Right lobe of liver (tissue), 6 donors: ENCODE measurements at regions not wholly inside any gene's neighbourhood (a gene's known extent, or its start where the extent isn't known, plus 50 kb on each side); places are given as distances from the start of the nearest gene placed in this dataset.

Source experiments
- ATAC-seq, 4 donors: fragments of 200-7000 bp; cut with Tn5 transposase; one replicate each; pipeline ENCODE4 v1.9.1; 2020; ENCODE audit warnings: mild to moderate bottlenecking in 4 of 4, moderate library complexity in 4 of 4
- DNase-seq, 3 donors: peaks; one replicate each; pipeline ENCODE4 v3.0.0-alpha.2; 2020
- H3K27ac ChIP-seq, 3 donors: fragments of 200-600 bp; one replicate each; pipeline ENCODE4 v1.8.0; 2022
- H3K27me3 ChIP-seq, 2 donors: fragments of 200-600 bp; one replicate each; pipeline ENCODE4 v1.8.0; 2022
- H3K36me3 ChIP-seq, 4 donors: fragments of 200-600 bp; sonication (generic) in 1 of 4; one replicate each; pipeline versions ENCODE4 v1.5.1 to v1.8.0; 2017 to 2022; ENCODE audit warnings: control low read depth in 1 of 4
- H3K4me1 ChIP-seq, 4 donors: fragments of 200-600 bp; sonication (generic) in 1 of 4; one replicate each; pipeline versions ENCODE4 v1.5.1 to v1.8.0; 2017 to 2022; ENCODE audit warnings: control low read depth in 1 of 4
- H3K4me3 ChIP-seq, 3 donors: fragments of 200-600 bp; one replicate each; pipeline ENCODE4 v1.8.0; 2022
- H3K9me3 ChIP-seq, 4 donors: fragments of 200-600 bp; sonication (generic) in 1 of 4; one replicate each; pipeline versions ENCODE4 v1.5.1 to v1.8.0; 2017 to 2022; ENCODE audit warnings: control low read depth in 1 of 4
- CTCF ChIP-seq, 4 donors: fragments of 200-600 bp in 3 of 4; fragments of 450-650 bp in 1 of 4; IDR thresholded peaks; one replicate each; pipeline versions ENCODE4 v1.5.1 to v1.8.0; 2016 to 2022; ENCODE audit warnings: antibody characterized with exemption in 4 of 4, mild to moderate bottlenecking in 2 of 4
- POLR2A ChIP-seq: fragments of 450-650 bp; IDR thresholded peaks from one replicate; pipeline ENCODE4 v1.6.1; 2017; ENCODE audit warnings: antibody characterized with exemption, mild to moderate bottlenecking
- WGBS: methylation state at CpG from one replicate; pipeline ENCODE4 v1.1.6; 2018; ENCODE audit warnings: low coverage, low lambda C conversion rate; ENCODE audit not compliant: insufficient coverage; ENCODE audit errors: missing lambda C conversion rate; 5-methylcytosine and 5-hydroxymethylcytosine counted together
- intact Hi-C, 2 donors: fragments of 100-400 bp; cut with DNase I; formaldehyde crosslinking; loops; one replicate each; pipeline versions ENCODE4 v1.11.2 to v1.14.1; 2022
- donor health status: DM: no; HTN: yes; CAD: no.
- donor health status: DM: no; HTN: no; CAD: no.
- donor health status: DM: no; HTN: no; CAD: no.
- donor health status: DM: no; HTN: yes; CAD: no.
- donor health status: DM: no; HTN: yes; CAD: no.

DNA sequence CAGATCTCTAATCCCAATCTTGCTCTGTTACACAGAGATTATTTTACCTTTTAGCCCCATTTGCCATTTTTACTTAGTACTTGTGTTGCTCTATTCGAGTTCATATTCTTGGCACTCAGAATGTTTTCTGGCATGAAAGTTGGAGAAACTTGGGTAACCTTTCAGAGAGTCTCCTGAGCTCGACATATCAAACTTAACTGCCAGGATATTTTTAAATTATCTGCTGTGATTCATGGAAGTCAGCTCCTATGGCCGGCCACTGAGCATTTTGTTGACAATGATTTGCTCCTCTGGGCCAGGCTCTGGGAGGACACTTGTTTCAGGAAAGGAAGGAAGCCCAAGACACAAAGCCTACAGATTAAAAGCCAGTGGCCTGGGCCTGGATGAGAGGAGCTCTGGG is 396.7 kb downstream of the TNS3 start:
- DNase-seq = no peak
- H3K36me3 ChIP-seq = no peaks in the 10 kb centered on the region
- no peak overlapping the region for H3K27ac ChIP-seq
- TF ChIP-seq POLR2A (no peak), CTCF (IDR thresholded peaks at IDR 0.05) (no peak)
- no peak for ATAC-seq
- no peak overlapping the region for H3K4me3 ChIP-seq
- H3K4me1 ChIP-seq = peaks cover 0 to 33% (median 18%) of the 10 kb centered on the region in 4 donors
- intact Hi-C loops = no loop called here
- 50% methylated on average over 3 of the region's 3 CpGs for WGBS
- H3K9me3 ChIP-seq = no peaks in the 10 kb centered on the region
- H3K27me3 ChIP-seq = no peaks in the 10 kb centered on the region

- H3K4me1 ChIP-seq = peaks cover 0 to 37% (median 19%) of the 10 kb centered on the region in 4 donors
- H3K4me3 ChIP-seq = no peak overlapping the region
- no peaks in the 10 kb centered on the region for H3K36me3 ChIP-seq
- intact Hi-C loops = no loop called here
- peak in 1 of 3 donors; percentile 58 for DNase-seq
- H3K27ac ChIP-seq = no peak overlapping the region
- no peak for ATAC-seq
- no peaks in the 10 kb centered on the region for H3K27me3 ChIP-seq
- whole genome bisulfite sequencing = 61% methylated on average over 9 of the region's 12 CpGs
- TF ChIP-seq CTCF (IDR thresholded peaks at IDR 0.05) = no peak
- no peak for TF ChIP-seq POLR2A
- H3K9me3 ChIP-seq = no peaks in the 10 kb centered on the region
These were observed 397.9 kb downstream of the TNS3 start for GRCh38 chr7:47183862-47184590.

- peak; percentile 26 to 75 (median 69) for DNase-seq
- Histone ChIP-seq H3K27ac (peak overlapping the region in 2 of 3 donors; percentile 28 to 37), H3K27me3 (no peaks in the 10 kb centered on the region), H3K4me3 (no peak overlapping the region), H3K9me3 (no peaks in the 10 kb centered on the region), H3K4me1 (peaks cover 0 to 37% (median 19%) of the 10 kb centered on the region in 4 donors), H3K36me3 (no peaks in the 10 kb centered on the region)
- intact Hi-C loops = no loop called here
- WGBS = 36% methylated on average over 3 of the region's 4 CpGs
- TF ChIP-seq CTCF (IDR thresholded peaks at IDR 0.05) = no peak
- no peak for TF ChIP-seq POLR2A
- ATAC-seq = peak; percentile 86 to 95 (median 88)
These were observed 400.1 kb downstream of the TNS3 start for GRCh38 chr7:47181746-47182361.

GRCh38 chr7:47180516-47180826 is 401.4 kb downstream of the TNS3 start:
- H3K4me3 ChIP-seq = no peak overlapping the region
- intact Hi-C loops = no loop called here
- H3K36me3 ChIP-seq = no peaks in the 10 kb centered on the region
- no peaks in the 10 kb centered on the region for H3K27me3 ChIP-seq
- H3K27ac ChIP-seq = no peak overlapping the region
- 28% methylated on average over 3 of the region's 3 CpGs for WGBS
- DNase-seq = no peak
- H3K9me3 ChIP-seq = no peaks in the 10 kb centered on the region
- H3K4me1 ChIP-seq = peaks cover 0 to 37% (median 19%) of the 10 kb centered on the region in 4 donors
- TF ChIP-seq POLR2A (no peak), CTCF (IDR thresholded peaks at IDR 0.05) (no peak)
- ATAC-seq = peak in 1 of 4 donors; percentile 4
